Coronary artery (tissue), 2 donors: ENCODE measurements at regions not wholly inside any gene's neighbourhood (a gene's known extent, or its start where the extent isn't known, plus 50 kb on each side); places are given as distances from the start of the nearest gene placed in this dataset.

Experiments used
- DNase-seq: peaks from one replicate; pipeline ENCODE4 v3.0.0-alpha.2; 2017; ENCODE audit warnings: low spot score
- H3K27ac ChIP-seq, 2 donors: fragments of 200-600 bp; sonication (generic); one replicate each; pipeline ENCODE4 v1.5.1; 2016 to 2019
- H3K4me3 ChIP-seq: fragments of 200-600 bp; sonication (generic); 2 replicates; pipeline ENCODE4 v1.5.1; 2016; ENCODE audit warnings: mild to moderate bottlenecking, moderate library complexity
- CTCF ChIP-seq: fragments of 200-600 bp; sonication (generic); IDR thresholded peaks from one replicate; pipeline ENCODE4 v1.5.1; 2019; ENCODE audit warnings: antibody characterized with exemption

- DNase-seq: peak; percentile 24
- H3K27ac ChIP-seq: no peak overlapping the region
- no peak overlapping the region for H3K4me3 ChIP-seq
- TF ChIP-seq CTCF: no peak
Observed at GRCh38 chr16:82504836-82505235, 121.9 kb upstream of the CDH13 start.

- no peak for TF ChIP-seq CTCF
- Histone ChIP-seq H3K4me3 (no peak overlapping the region), H3K27ac (no peak overlapping the region)
- no peak for DNase-seq
Observed at GRCh38 chr16:82499302-82499701, 127.5 kb upstream of the CDH13 start.

- no peak for TF ChIP-seq CTCF
- DNase-seq: no peak
- no peak overlapping the region for H3K27ac ChIP-seq
- no peak overlapping the region for H3K4me3 ChIP-seq
Observed at GRCh38 chr16:82497139-82497538, 129.6 kb upstream of the CDH13 start.

GRCh38 chr16:82488460-82488859 is 138.3 kb upstream of the CDH13 start:
- Histone ChIP-seq H3K4me3 (no peak overlapping the region), H3K27ac (no peak overlapping the region)
- DNase-seq: no peak
- TF ChIP-seq CTCF: no peak

- Histone ChIP-seq H3K4me3 (no peak overlapping the region), H3K27ac (no peak overlapping the region)
- TF ChIP-seq CTCF: no peak
- DNase-seq: no peak
Observed at GRCh38 chr16:82481455-82481854, 145.3 kb upstream of the CDH13 start.

GRCh38 chr16:82476786-82477185 is 150.0 kb upstream of the CDH13 start:
- TF ChIP-seq CTCF: no peak
- H3K4me3 ChIP-seq: no peak overlapping the region
- no peak for DNase-seq
- H3K27ac ChIP-seq: no peak overlapping the region

- Histone ChIP-seq H3K4me3 (no peak overlapping the region), H3K27ac (no peak overlapping the region)
- TF ChIP-seq CTCF: no peak
- DNase-seq: no peak
Observed at GRCh38 chr16:82470620-82471152, 156.1 kb upstream of the CDH13 start.
